SK-N-SH treated with all-trans-retinoic acid at 6 μM for 48 hours (cell line): ENCODE measurements at regions not wholly inside any gene's neighbourhood (a gene's known extent, or its start where the extent isn't known, plus 50 kb on each side); places are given as distances from the start of the nearest gene placed in this dataset.

Source experiments
- ATAC-seq: fragments of 200-7000 bp; cut with Tn5 transposase; 3 replicates; pipeline ENCODE4 v1.9.1; 2020; ENCODE audit warnings: mild to moderate bottlenecking, moderate library complexity
- BACH2 ChIP-seq: fragments of 250-450 bp; sonication (Bioruptor Pico); IDR thresholded peaks from 2 replicates; pipeline ENCODE4 v1.9.0; 2021; ENCODE audit warnings: mild to moderate bottlenecking, borderline replicate concordance
- CREB5 ChIP-seq: fragments of 250-450 bp; sonication (Bioruptor Pico); IDR thresholded peaks from 2 replicates; pipeline ENCODE4 v1.5.1; 2020; ENCODE audit warnings: low read depth, mild to moderate bottlenecking, moderate library complexity
- ESRRG ChIP-seq: fragments of 250-450 bp; sonication (Bioruptor Pico); IDR thresholded peaks from 2 replicates; pipeline ENCODE4 v1.6.1; 2021; ENCODE audit warnings: mild to moderate bottlenecking
- ISL1 ChIP-seq: fragments of 250-450 bp; sonication (Bioruptor Pico); IDR thresholded peaks from 2 replicates; pipeline ENCODE4 v2.1.2; 2022; ENCODE audit warnings: mild to moderate bottlenecking, moderate library complexity
- OSR1 ChIP-seq: fragments of 250-450 bp; sonication (Bioruptor Pico); IDR thresholded peaks from 2 replicates; pipeline ENCODE4 v1.8.0; 2022; ENCODE audit warnings: moderate library complexity, mild to moderate bottlenecking, inconsistent platforms
- POU6F1 ChIP-seq: fragments of 250-450 bp; sonication (Bioruptor Pico); IDR thresholded peaks from 2 replicates; pipeline ENCODE4 v1.8.0; 2021; ENCODE audit warnings: low read depth, mild to moderate bottlenecking, moderate library complexity, borderline replicate concordance
- PPARA ChIP-seq: fragments of 250-450 bp; sonication (Bioruptor Pico); IDR thresholded peaks from 2 replicates; pipeline ENCODE4 v1.5.0; 2020; ENCODE audit warnings: mild to moderate bottlenecking, borderline replicate concordance
- RARB ChIP-seq: fragments of 250-450 bp; sonication (Bioruptor Pico); IDR thresholded peaks from 2 replicates; pipeline ENCODE4 v1.8.0; 2021; ENCODE audit warnings: mild to moderate bottlenecking, moderate library complexity
- TOX ChIP-seq: fragments of 250-450 bp; sonication (Bioruptor Pico); IDR thresholded peaks from 2 replicates; pipeline ENCODE4 v1.8.0; 2021; ENCODE audit warnings: mild to moderate bottlenecking, moderate library complexity, borderline replicate concordance
- TSHZ2 ChIP-seq: fragments of 250-450 bp; sonication (Bioruptor Pico); IDR thresholded peaks from 2 replicates; pipeline ENCODE4 v1.5.0; 2020; ENCODE audit warnings: mild to moderate bottlenecking, moderate library complexity
- ZC3H10 ChIP-seq: fragments of 250-450 bp; sonication (Bioruptor Pico); IDR thresholded peaks from 2 replicates; pipeline ENCODE4 v1.5.1; 2021; ENCODE audit warnings: mild to moderate bottlenecking, moderate library complexity
- ZFP30 ChIP-seq: fragments of 450-650 bp; formaldehyde crosslinking; IDR thresholded peaks from 2 replicates; pipeline ENCODE4 v1.5.0; 2022; ENCODE audit warnings: mild to moderate bottlenecking, moderate library complexity
- ZNF565 ChIP-seq: fragments of 450-650 bp; formaldehyde crosslinking; conservative IDR thresholded peaks from 2 replicates; pipeline ENCODE4 v1.5.0; 2020; ENCODE audit warnings: low read depth, mild to moderate bottlenecking, moderate library complexity
- ZNF70 ChIP-seq: fragments of 450-650 bp; formaldehyde crosslinking; IDR thresholded peaks from 2 replicates; pipeline ENCODE4 v1.5.0; 2020; ENCODE audit warnings: mild to moderate bottlenecking, moderate library complexity
- ZNF8 ChIP-seq: fragments of 450-650 bp; formaldehyde crosslinking; IDR thresholded peaks from 2 replicates; pipeline ENCODE4 v1.5.0; 2020; ENCODE audit warnings: mild to moderate bottlenecking, moderate library complexity
- TF ChIP-seq, protein P1 (sequence below): fragments of 250-450 bp; sonication (Bioruptor Pico); IDR thresholded peaks from 2 replicates; pipeline ENCODE4 v1.8.0; 2020; ENCODE audit warnings: mild to moderate bottlenecking, moderate library complexity, borderline replicate concordance
- TF ChIP-seq, protein P2 (sequence below): fragments of 250-450 bp; sonication (Bioruptor Pico); IDR thresholded peaks from 2 replicates; pipeline ENCODE4 v1.5.1; 2021; ENCODE audit warnings: mild to moderate bottlenecking, moderate library complexity

DNA sequence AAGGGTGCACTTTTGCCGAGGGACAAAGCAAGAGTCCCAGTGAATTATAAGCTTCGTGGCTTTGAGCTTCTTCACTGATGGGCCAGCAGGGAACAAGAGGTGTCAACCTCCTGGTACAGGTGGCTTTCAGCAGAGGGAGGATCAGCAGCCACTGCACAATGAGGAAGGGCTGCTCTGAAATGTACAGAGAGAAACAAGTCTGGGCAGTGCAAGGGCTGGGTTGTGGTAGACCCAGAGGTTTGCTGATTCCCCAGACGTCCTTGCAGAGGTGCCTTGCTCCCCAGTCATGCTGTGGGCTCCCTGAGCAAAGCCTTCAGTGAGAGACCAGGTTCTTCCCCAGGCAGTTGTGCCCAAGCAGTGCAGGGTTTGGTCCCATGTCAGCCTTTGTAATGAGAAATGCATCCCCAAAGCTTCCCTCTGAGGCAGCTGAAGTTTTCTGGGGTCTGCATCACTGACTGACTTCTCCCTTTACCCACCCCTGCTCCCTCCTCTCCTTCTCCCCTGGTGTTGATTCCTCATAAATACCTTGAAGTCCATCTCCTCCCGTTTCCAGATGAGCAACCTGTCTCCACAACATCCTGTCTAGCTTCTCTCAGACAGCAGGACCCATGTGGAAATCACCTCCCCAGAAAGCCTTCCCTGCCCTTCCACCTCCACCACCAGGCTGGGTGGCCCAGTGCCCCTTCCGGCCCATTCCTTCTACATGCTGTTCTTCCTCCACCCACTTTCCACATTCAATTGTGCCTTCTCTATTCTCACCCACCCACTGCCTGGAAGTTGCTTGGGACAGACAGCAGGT, 599.6 kb upstream of the ADAMTS16 start:
- no peak for ATAC-seq
- TF ChIP-seq PPARA (CRISPR knock-in tag) (no peak), CREB5 (CRISPR knock-in tag) (no peak)
- TF ChIP-seq, protein P1, sequence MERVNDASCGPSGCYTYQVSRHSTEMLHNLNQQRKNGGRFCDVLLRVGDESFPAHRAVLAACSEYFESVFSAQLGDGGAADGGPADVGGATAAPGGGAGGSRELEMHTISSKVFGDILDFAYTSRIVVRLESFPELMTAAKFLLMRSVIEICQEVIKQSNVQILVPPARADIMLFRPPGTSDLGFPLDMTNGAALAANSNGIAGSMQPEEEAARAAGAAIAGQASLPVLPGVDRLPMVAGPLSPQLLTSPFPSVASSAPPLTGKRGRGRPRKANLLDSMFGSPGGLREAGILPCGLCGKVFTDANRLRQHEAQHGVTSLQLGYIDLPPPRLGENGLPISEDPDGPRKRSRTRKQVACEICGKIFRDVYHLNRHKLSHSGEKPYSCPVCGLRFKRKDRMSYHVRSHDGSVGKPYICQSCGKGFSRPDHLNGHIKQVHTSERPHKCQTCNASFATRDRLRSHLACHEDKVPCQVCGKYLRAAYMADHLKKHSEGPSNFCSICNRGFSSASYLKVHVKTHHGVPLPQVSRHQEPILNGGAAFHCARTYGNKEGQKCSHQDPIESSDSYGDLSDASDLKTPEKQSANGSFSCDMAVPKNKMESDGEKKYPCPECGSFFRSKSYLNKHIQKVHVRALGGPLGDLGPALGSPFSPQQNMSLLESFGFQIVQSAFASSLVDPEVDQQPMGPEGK, result no peak

DNA sequence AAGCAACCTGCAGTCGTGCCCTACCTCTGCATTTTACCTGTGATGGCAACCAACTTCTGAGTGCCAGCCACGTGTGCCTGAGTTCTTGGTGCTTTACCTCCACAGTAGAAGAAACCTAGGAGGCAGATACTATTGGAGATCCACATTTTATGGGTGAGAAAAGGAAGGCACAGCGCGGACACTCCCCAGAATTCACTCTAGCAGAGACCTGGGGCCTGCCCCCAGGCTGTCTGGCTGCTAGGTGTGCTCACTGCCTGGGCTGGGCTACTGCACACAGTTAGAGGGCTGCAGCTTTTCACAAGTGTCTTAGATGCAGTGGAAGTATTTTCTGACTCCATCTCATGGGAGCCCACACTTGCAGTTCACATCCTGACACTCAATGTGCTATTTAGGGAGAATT, 598.8 kb upstream of the ADAMTS16 start:
- ATAC-seq, result no peak
- TF ChIP-seq, protein P2, sequence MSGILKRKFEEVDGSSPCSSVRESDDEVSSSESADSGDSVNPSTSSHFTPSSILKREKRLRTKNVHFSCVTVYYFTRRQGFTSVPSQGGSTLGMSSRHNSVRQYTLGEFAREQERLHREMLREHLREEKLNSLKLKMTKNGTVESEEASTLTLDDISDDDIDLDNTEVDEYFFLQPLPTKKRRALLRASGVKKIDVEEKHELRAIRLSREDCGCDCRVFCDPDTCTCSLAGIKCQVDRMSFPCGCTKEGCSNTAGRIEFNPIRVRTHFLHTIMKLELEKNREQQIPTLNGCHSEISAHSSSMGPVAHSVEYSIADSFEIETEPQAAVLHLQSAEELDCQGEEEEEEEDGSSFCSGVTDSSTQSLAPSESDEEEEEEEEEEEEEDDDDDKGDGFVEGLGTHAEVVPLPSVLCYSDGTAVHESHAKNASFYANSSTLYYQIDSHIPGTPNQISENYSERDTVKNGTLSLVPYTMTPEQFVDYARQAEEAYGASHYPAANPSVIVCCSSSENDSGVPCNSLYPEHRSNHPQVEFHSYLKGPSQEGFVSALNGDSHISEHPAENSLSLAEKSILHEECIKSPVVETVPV (CRISPR knock-in tag), result no peak
- no peak for TF ChIP-seq OSR1 (CRISPR knock-in tag)
- TF ChIP-seq ZC3H10, result no peak
- TF ChIP-seq TOX, result no peak
- TF ChIP-seq, protein P1, result no peak
- no peak for TF ChIP-seq ZNF8 (CRISPR knock-in tag)
- no peak for TF ChIP-seq ZFP30
- no peak for TF ChIP-seq POU6F1 (CRISPR knock-in tag)
- no peak for TF ChIP-seq ZNF565 (CRISPR knock-in tag)
- no peak for TF ChIP-seq CREB5 (CRISPR knock-in tag)
- no peak for TF ChIP-seq PPARA (CRISPR knock-in tag)
- TF ChIP-seq TSHZ2 (CRISPR knock-in tag), result no peak

DNA sequence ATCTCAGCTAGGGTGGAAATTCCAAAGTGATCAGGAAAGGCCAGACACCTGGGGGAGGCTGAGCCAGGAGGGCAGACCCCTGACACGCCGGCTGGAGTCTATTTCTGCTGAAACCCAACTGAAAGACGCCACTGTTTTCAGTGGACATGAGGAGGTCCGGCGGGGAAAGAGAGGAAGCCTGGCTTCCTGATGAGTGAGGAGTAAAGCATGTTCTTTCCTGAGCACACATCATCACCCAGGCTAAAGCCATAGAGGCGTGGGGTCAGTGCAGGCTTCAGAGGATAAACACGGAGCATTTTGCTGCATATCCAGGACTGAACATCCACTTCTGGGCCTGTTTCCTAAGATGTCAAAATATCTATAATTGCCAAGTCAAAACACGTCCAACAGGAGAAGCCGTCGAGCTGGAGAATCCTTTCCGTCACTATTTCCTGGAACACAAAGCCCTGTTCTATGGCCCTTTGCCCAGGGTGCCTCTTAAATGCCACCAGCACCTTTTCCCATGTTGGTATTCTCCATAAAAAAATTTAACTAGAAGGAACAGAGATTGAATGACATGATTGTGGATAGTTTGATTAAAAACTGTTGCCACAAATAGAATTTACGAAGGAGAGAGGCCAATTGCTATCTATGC, 597.9 kb upstream of the ADAMTS16 start:
- no peak for ATAC-seq
- TF ChIP-seq TSHZ2 (CRISPR knock-in tag) (no peak), ESRRG (CRISPR knock-in tag) (no peak), OSR1 (CRISPR knock-in tag) (no peak), ZNF70 (CRISPR knock-in tag) (no peak), BACH2 (no peak), TOX (no peak), ISL1 (CRISPR knock-in tag) (no peak), RARB (CRISPR knock-in tag) (no peak)
- TF ChIP-seq, protein P2 (CRISPR knock-in tag), result no peak
